ENCODE measurements at regions not wholly inside any gene's neighbourhood (a gene's known extent, or its start where the extent isn't known, plus 50 kb on each side); places are given as distances from the start of the nearest gene placed in this dataset.

GRCh38 chr5:17925276-17925675 is 291.0 kb downstream of the TAF11L14 start (continued):
- no peak for TF ChIP-seq KAT2B (IDR thresholded peaks at IDR 0.05; ENCODE audit: low read depth, low read length)
- TF ChIP-seq ETS2 (tag; IDR thresholded peaks at IDR 0.05; ENCODE audit: borderline replicate concordance, poor library complexity, severe bottlenecking) = no peak
- TF ChIP-seq NFRKB (IDR thresholded peaks at IDR 0.05; ENCODE audit: low read depth) = no peak
- TF ChIP-seq CGGBP1 (CRISPR knock-in tag; IDR thresholded peaks at IDR 0.05) = no peak
- no peak for TF ChIP-seq ADNP (tag; IDR thresholded peaks at IDR 0.05)
- no peak for TF ChIP-seq CHCHD3 (CRISPR knock-in tag; IDR thresholded peaks at IDR 0.05)
- no peak for TF ChIP-seq MEF2A (IDR thresholded peaks at IDR 0.05; ENCODE audit: control insufficient read depth, low read depth, low read length)
- TF ChIP-seq TRIM24 (IDR thresholded peaks at IDR 0.05) = no peak
- TF ChIP-seq ZNF780A (CRISPR knock-in tag; IDR thresholded peaks at IDR 0.05) = no peak
- TF ChIP-seq GABPB2 (CRISPR knock-in tag; conservative IDR thresholded peaks at IDR 0.05) = no peak
- no peak for TF ChIP-seq LCOR (CRISPR knock-in tag; IDR thresholded peaks at IDR 0.05)

GRCh38 chr5:17928581-17928981 is 294.3 kb downstream of the TAF11L14 start:
- intact Hi-C loops (cut with micrococcal nuclease) (no loop called here), in situ Hi-C loops (cut with MboI) (no loop called here)
- 0% methylated on average over 2 of the region's 2 CpGs for WGBS (ENCODE audit: insufficient coverage, low coverage, missing lambda C conversion rate)
- Histone ChIP-seq H3K9me1 (ENCODE audit: control insufficient read depth, insufficient read depth, low read length) (no peaks in the 10 kb centered on the region), H3K4me1 (replicated peaks in 1 of 2; ENCODE audit: control insufficient read depth in 2 of 2, insufficient read depth in 2 of 2, low read length in 2 of 2) (no peaks in the 10 kb centered on the region), H3K4me2 (ENCODE audit: insufficient read depth, low read length) (no peak overlapping the region), H3K27ac (ENCODE audit: extremely low read depth, low read depth, low read length) (no peak overlapping the region), H4K20me1 (replicated peaks; ENCODE audit: control insufficient read depth, insufficient read depth, low read length) (no peaks in the 10 kb centered on the region), H3K9ac (ENCODE audit: insufficient read depth in 1 of 2, low read depth in 2 of 2, low read length in 2 of 2) (no peak overlapping the region), H3K4me3 (no peak overlapping the region), H3K27me3 (ENCODE audit: control insufficient read depth in 2 of 2, insufficient read depth in 2 of 2, low read length in 2 of 2) (no peaks in the 10 kb centered on the region), H3K36me3 (ENCODE audit: control insufficient read depth, insufficient read depth, low read length) (no peaks in the 10 kb centered on the region), H3K9me3 (replicated peaks; ENCODE audit: control insufficient read depth, insufficient read depth, low read depth, low read length) (peaks cover 2% of the 10 kb centered on the region; the same call in 1 of the 2 replicates), H3K79me2 (ENCODE audit: control insufficient read depth, insufficient read depth, low read length) (no peaks in the 10 kb centered on the region), H2AFZ (ENCODE audit: low read depth, low read length) (no peak overlapping the region)
- FAIRE-seq (no peak), DNase-seq (ENCODE audit: extremely low read depth in 1 of 4, low spot score in 3 of 4) (no peak), ATAC-seq (no peak)
- no TSS peak for BruUV-seq (replicated peaks)
- CTCF ChIA-PET (ENCODE audit: low intra/inter-chr PET ratio) = no interaction called here
- POLR2A ChIA-PET = no interaction called here
- no peak for TF ChIP-seq BCL6 (CRISPR knock-in tag; IDR thresholded peaks at IDR 0.05)
- no peak for TF ChIP-seq PHF8 (IDR thresholded peaks at IDR 0.05; ENCODE audit: borderline replicate concordance, low read length)
- no peak for TF ChIP-seq ZNF507 (tag; conservative IDR thresholded peaks at IDR 0.05)
- TF ChIP-seq KAT2B (IDR thresholded peaks at IDR 0.05; ENCODE audit: low read depth, low read length) = no peak
- no peak for TF ChIP-seq ZNF592 (IDR thresholded peaks at IDR 0.05)
- no peak for TF ChIP-seq POLR2AphosphoS5 (IDR thresholded peaks at IDR 0.05; ENCODE audit: control insufficient read depth, insufficient read depth, low read depth, low read length)
- no peak for TF ChIP-seq ZNF57 (CRISPR knock-in tag; IDR thresholded peaks at IDR 0.05)
- no peak for TF ChIP-seq ZNF354B (CRISPR knock-in tag; IDR thresholded peaks at IDR 0.05)
- TF ChIP-seq PCBP2 (IDR thresholded peaks at IDR 0.05; ENCODE audit: low read depth, low read length, poor library complexity, severe bottlenecking) = no peak
- no peak for TF ChIP-seq ZFP30 (CRISPR knock-in tag; IDR thresholded peaks at IDR 0.05; ENCODE audit: borderline replicate concordance)
- no peak for TF ChIP-seq U2AF1 (optimal IDR thresholded peaks at IDR 0.05; ENCODE audit: low read depth, low read length)
- no peak for TF ChIP-seq NFATC3 (IDR thresholded peaks at IDR 0.05)
